Stomach (tissue), 8 donors: ENCODE measurements at regions not wholly inside any gene's neighbourhood (a gene's known extent, or its start where the extent isn't known, plus 50 kb on each side); places are given as distances from the start of the nearest gene placed in this dataset.
A peak's percentile ranks its signal among the peaks of the same experiment; 100 is the strongest.

Experiments
- DNase-seq, 2 donors: peaks; one replicate each; pipeline versions ENCODE4 v3.0.0 to v3.0.0-alpha.2; 2013 to 2019
- H3K27ac ChIP-seq, 5 donors: fragments of 200-600 bp in 4 of 5; sonication (generic) in 4 of 5; one replicate each; pipeline ENCODE4 v1.5.1; 2013 to 2019; ENCODE audit warnings: mild to moderate bottlenecking in 1 of 5, moderate library complexity in 1 of 5
- H3K27me3 ChIP-seq, 3 donors: fragments of 200-600 bp; sonication (generic); one replicate each; pipeline ENCODE4 v1.5.1; 2017 to 2019; ENCODE audit warnings: mixed run types in 1 of 3
- H3K36me3 ChIP-seq, 4 donors: fragments of 200-600 bp; sonication (generic); 1 replicate in 3 of 4; 2 replicates in 1 of 4; pipeline ENCODE4 v1.5.1; 2016 to 2019
- H3K4me1 ChIP-seq, 4 donors: fragments of 200-600 bp; sonication (generic); one replicate each; pipeline ENCODE4 v1.5.1; 2016 to 2019
- H3K4me3 ChIP-seq, 4 donors: fragments of 200-600 bp; sonication (generic) in 3 of 4; one replicate each; pipeline ENCODE4 v1.5.1; 2016 to 2019; ENCODE audit warnings: mild to moderate bottlenecking in 1 of 4
- H3K9me3 ChIP-seq, 4 donors: fragments of 200-600 bp; sonication (generic); one replicate each; pipeline ENCODE4 v1.5.1; 2016 to 2019
- CTCF ChIP-seq, 7 experiments: fragments of 450-650 bp in 4 of 7; fragments of 200-600 bp in 3 of 7; sonication (generic) in 3 of 7; IDR thresholded peaks; one replicate each; pipeline ENCODE4 v1.5.1; 2016 to 2019; ENCODE audit warnings: antibody characterized with exemption in 7 of 7, control low read depth in 2 of 7, mild to moderate bottlenecking in 1 of 7
- EP300 ChIP-seq: sonication (generic); formaldehyde crosslinking; IDR thresholded peaks from one replicate; pipeline ENCODE4 v1.6.1; 2017; ENCODE audit warnings: antibody characterized with exemption
- POLR2A ChIP-seq, 4 donors: fragments of 450-650 bp; IDR thresholded peaks; one replicate each; pipeline ENCODE4 v1.6.1; 2016; ENCODE audit warnings: antibody characterized with exemption in 4 of 4, control low read depth in 2 of 4, mild to moderate bottlenecking in 1 of 4, moderate library complexity in 1 of 4
- POLR2AphosphoS5 ChIP-seq, 3 donors: sonication (generic); formaldehyde crosslinking; IDR thresholded peaks; one replicate each; pipeline ENCODE4 v1.6.1; 2016; ENCODE audit warnings: antibody characterized with exemption in 3 of 3
- WGBS, 5 donors: extraction: QIAGEN DNeasy Blood & Tissue Kit in 3 of 5; methylation state at CpG; one replicate each; pipeline versions ENCODE4 v1.1.5 to v1.1.7; 2013 to 2018; 5-methylcytosine and 5-hydroxymethylcytosine counted together
- intact Hi-C: fragments of 100-400 bp; cut with DNase I; formaldehyde crosslinking; loops from one replicate; pipeline ENCODE4 v1.15.1; 2023; ENCODE audit warnings: low total_unique reads
- donor health status: healthy with polysubstance abuse.
- donor health status: Bipolar disorder and iron deficiency.
- donor health status: healthy.

DNA sequence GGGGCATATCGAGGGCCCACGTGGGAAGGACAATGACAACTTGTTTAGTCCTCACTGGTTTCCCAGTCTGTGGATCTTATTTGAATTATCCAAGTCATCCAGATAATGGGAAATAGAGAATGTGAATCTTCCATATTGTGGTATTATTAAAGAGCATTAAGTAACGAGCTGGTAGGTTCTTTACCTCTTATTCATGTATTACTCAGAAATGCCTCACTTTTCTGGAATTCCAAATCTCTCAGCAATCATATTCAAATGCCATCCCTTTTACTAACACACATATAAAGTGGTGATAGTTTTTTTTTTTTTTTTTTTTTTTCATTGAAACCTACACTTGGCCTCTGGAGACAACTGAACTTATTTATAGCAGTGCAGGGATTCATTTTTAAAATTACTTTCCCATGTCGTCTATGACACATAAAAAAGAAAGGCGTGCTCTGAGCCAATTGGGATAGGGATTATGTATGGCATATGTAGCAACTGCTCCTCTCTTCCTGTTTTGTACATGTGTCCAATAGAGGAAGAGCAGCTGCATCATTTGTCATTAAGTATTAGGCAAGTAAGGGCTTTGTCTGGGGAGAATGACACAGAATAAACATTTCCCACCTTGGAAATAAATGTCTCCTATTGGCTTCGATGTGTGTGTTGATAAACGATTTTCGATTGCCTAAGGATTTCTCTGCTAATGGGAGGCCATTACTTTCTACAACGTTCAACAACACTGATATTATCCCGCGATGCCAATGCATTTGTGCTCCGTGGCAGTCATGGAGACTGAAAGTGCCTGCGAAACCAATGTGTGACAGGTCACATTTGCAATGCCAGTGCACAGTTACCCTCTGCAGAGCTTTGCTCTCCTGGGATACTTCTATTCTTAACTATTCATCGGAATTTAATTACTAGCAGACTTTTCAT is 78.6 kb upstream of the IFNG-AS1 start:
- no peak for TF ChIP-seq POLR2AphosphoS5 (IDR thresholded peaks at IDR 0.05)
- TF ChIP-seq EP300, result no peak
- no peak for TF ChIP-seq CTCF (IDR thresholded peaks at IDR 0.05)
- no peak for TF ChIP-seq POLR2A (IDR thresholded peaks at IDR 0.05)
- Histone ChIP-seq H3K27me3 (no peaks in the 10 kb centered on the region), H3K27ac (no peak overlapping the region), H3K4me3 (no peak overlapping the region), H3K4me1 (peaks cover 0 to 15% (median 9%) of the 10 kb centered on the region in 4 donors), H3K9me3 (no peaks in the 10 kb centered on the region), H3K36me3 (no peaks in the 10 kb centered on the region)
- DNase-seq, result no peak
- intact Hi-C loops, result no loop called here
- 63 to 74% (median 67%) methylated on average over 13 to 14 of the region's 14 CpGs for WGBS, 5 donors

DNA sequence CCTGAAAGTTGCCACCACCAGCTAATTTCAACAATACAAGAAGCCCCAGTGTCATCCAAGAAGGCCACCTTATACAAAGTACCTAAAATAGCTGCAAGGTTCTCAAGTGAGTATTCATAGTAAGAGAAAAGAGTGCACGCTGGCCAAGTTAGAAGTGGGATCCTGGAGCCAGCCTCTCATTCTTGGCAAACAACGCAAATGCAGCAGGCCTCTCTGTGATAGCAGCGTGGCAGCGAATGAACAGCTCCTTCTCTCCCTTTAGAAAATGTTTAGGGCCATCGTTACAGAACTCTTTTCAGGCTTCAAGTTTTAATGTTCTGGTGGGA is 78.0 kb upstream of the IFNG-AS1 start:
- intact Hi-C loops, result no loop called here
- TF ChIP-seq CTCF (IDR thresholded peaks at IDR 0.05) (no peak), POLR2A (IDR thresholded peaks at IDR 0.05) (no peak), EP300 (no peak), POLR2AphosphoS5 (IDR thresholded peaks at IDR 0.05) (no peak)

GRCh38 chr12:67911789-67912188 is 77.5 kb upstream of the IFNG-AS1 start:
- WGBS, 5 donors, result 48 to 65% (median 61%) methylated on average over 3 of the region's 3 CpGs
- no peaks in the 10 kb centered on the region for H3K36me3 ChIP-seq
- intact Hi-C loops, result no loop called here
- no peak overlapping the region for H3K4me3 ChIP-seq
- no peak overlapping the region for H3K27ac ChIP-seq
- H3K4me1 ChIP-seq, result peaks cover 0 to 18% (median 9%) of the 10 kb centered on the region in 4 donors
- TF ChIP-seq CTCF (IDR thresholded peaks at IDR 0.05) (no peak), POLR2AphosphoS5 (IDR thresholded peaks at IDR 0.05) (no peak), POLR2A (IDR thresholded peaks at IDR 0.05) (no peak), EP300 (no peak)
- DNase-seq, result no peak
- H3K27me3 ChIP-seq, result no peaks in the 10 kb centered on the region
- H3K9me3 ChIP-seq, result no peaks in the 10 kb centered on the region

More for the DNA sequence above, 78.0 kb upstream of the IFNG-AS1 start:
- H3K9me3 ChIP-seq, result no peaks in the 10 kb centered on the region
- DNase-seq, result peak in 1 of 2 donors; percentile 43
- H3K4me1 ChIP-seq, result peaks cover 0 to 18% (median 9%) of the 10 kb centered on the region in 4 donors
- H3K4me3 ChIP-seq, result no peak overlapping the region
- WGBS, 5 donors, result 35 to 62% (median 48%) methylated on average over 5 of the region's 5 CpGs
- H3K27ac ChIP-seq, result no peak overlapping the region
- H3K36me3 ChIP-seq, result no peaks in the 10 kb centered on the region
- H3K27me3 ChIP-seq, result no peaks in the 10 kb centered on the region

DNA sequence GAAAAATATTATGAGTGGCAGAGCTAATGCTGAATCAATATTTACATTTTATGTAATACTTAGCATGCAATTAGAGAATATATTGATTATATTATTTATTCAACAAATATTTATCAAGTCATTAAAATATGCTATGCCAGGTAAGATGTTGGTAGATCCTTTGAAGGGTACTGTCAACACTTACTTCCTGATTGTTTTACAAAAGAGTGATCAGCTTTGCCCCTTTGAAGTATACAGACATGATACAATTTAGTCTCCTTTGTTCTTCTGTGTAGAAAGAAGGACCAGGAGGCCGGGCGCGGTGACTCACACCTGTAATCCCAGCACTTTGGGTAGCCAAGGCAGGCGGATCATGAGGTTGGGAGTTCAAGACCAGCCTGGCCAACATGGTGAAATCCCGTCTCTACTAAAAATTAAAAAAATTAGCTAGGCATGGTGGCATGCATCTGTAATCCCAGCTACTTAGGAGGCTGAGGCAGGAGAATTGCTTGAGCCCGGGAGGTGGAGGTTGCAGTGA is 73.9 kb upstream of the IFNG-AS1 start:
- no peaks in the 10 kb centered on the region for H3K9me3 ChIP-seq
- H3K27ac ChIP-seq, result no peak overlapping the region
- no peak overlapping the region for H3K4me3 ChIP-seq
- H3K4me1 ChIP-seq, result peaks cover 8 to 18% (median 13%) of the 10 kb centered on the region in 4 donors
- WGBS, 5 donors, result 40 to 63% (median 47%) methylated on average over 6 of the region's 6 CpGs
- peak in 1 of 2 donors; percentile 34 for DNase-seq
- TF ChIP-seq POLR2A (IDR thresholded peaks at IDR 0.05) (no peak), POLR2AphosphoS5 (IDR thresholded peaks at IDR 0.05) (no peak), EP300 (no peak), CTCF (IDR thresholded peaks at IDR 0.05) (no peak)
- intact Hi-C loops, result no loop called here
- H3K36me3 ChIP-seq, result no peaks in the 10 kb centered on the region
- no peaks in the 10 kb centered on the region for H3K27me3 ChIP-seq
